ENCODE measurements at regions not wholly inside any gene's neighbourhood (a gene's known extent, or its start where the extent isn't known, plus 50 kb on each side); places are given as distances from the start of the nearest gene placed in this dataset.
"Not testable (repeated sequence)": the region's sequence is repeated elsewhere in the genome, so short reads cannot be mapped to it uniquely, and the experiment has no call there.

DNA sequence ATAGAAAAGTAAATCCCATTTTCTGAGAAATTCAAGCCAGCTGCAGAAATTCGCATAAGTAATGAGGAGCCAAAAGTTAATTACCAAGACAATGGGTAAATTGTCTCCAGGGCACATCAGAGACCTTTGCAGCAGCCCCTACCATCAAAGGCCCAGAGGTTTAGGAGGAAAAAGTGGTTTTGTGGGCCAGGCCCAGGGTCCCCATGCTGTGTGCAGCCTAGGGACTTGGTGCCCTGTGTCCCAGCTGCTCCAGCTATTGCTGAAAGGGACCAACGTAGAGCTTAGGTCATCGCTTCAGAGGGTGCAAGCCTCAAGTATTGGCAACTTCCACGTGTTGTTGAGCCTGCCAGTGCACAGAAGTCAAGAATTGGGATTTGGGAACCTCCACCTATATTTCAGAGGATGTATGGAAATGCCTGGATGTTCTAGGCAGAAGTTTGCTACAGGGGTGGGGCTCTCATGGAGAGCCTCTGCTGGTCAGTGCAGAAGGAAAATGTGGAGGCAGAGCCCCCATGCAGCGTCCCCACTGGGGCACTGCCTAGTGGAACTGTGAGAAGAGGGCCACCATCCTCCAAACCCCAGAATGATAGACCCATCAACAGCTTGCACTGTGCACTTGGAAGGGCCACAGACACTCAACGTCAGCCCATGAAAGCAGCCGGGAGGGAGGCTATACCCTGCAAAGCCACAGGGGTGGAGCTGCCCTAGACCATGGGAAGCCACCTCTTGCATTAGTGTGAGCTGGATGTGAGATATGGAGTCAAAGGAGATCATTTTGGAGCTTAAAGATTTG, 731.3 kb upstream of the GRAMD2B start:
- H3K36me3 Mint-ChIP-seq, CTCF ChIA-PET, DNase-seq, H3K27me3 Mint-ChIP-seq, H3K27ac Mint-ChIP-seq, H3K4me1 Mint-ChIP-seq, H3K4me3 Mint-ChIP-seq: not testable (repeated sequence)
- peaks cover 11% of the 10 kb centered on the region for H3K9me3 Mint-ChIP-seq

- Mint-ChIP-seq H3K27me3 (no peaks in the 10 kb centered on the region), H3K9me3 (peaks cover 8% of the 10 kb centered on the region), H3K4me1 (no peaks in the 10 kb centered on the region), H3K36me3 (no peaks in the 10 kb centered on the region), H3K27ac (no peak overlapping the region), H3K4me3 (no peak overlapping the region)
- CTCF ChIA-PET: no interaction called here
- no peak for DNase-seq
These were observed 727.1 kb upstream of the GRAMD2B start for GRCh38 chr5:125695996-125696655.

DNA sequence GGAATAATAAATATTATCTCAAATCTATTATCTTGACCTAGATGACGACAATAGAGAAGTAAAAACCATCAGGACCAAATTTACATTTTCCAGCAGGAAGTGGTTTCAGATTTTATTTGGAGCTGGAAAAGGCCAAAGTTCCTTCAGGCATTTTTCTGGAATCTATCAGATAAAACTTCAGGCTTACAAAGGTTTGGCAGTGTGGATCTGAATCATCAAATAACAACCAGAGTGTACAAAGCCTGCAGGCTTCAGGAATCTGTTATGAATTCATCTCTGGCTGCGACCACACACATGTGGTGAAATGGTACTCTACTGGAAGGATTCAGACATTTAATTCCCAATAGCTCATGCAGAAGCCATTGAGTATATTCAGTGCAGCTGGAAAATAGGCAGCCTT, 726.4 kb upstream of the GRAMD2B start:
- CTCF ChIA-PET: no interaction called here
- Mint-ChIP-seq H3K4me3 (no peak overlapping the region), H3K36me3 (no peaks in the 10 kb centered on the region), H3K27me3 (no peaks in the 10 kb centered on the region), H3K4me1 (no peaks in the 10 kb centered on the region), H3K9me3 (peaks cover 3% of the 10 kb centered on the region), H3K27ac (no peak overlapping the region)
- DNase-seq: no peak

GRCh38 chr5:125698420-125698819, 724.8 kb upstream of the GRAMD2B start:
- H3K4me1 Mint-ChIP-seq: no peaks in the 10 kb centered on the region
- CTCF ChIA-PET: no interaction called here
- no peak overlapping the region for H3K27ac Mint-ChIP-seq
- H3K4me3 Mint-ChIP-seq: no peak overlapping the region
- H3K36me3 Mint-ChIP-seq: no peaks in the 10 kb centered on the region
- H3K27me3 Mint-ChIP-seq: no peaks in the 10 kb centered on the region
- peaks cover 3% of the 10 kb centered on the region for H3K9me3 Mint-ChIP-seq
- DNase-seq: no peak

GRCh38 chr5:125699860-125700259, 723.3 kb upstream of the GRAMD2B start:
- H3K27ac Mint-ChIP-seq: no peak overlapping the region
- no peaks in the 10 kb centered on the region for H3K36me3 Mint-ChIP-seq
- no peak for DNase-seq
- no peaks in the 10 kb centered on the region for H3K9me3 Mint-ChIP-seq
- no peaks in the 10 kb centered on the region for H3K4me1 Mint-ChIP-seq
- H3K27me3 Mint-ChIP-seq: no peaks in the 10 kb centered on the region
- CTCF ChIA-PET: no interaction called here
- no peak overlapping the region for H3K4me3 Mint-ChIP-seq

DNA sequence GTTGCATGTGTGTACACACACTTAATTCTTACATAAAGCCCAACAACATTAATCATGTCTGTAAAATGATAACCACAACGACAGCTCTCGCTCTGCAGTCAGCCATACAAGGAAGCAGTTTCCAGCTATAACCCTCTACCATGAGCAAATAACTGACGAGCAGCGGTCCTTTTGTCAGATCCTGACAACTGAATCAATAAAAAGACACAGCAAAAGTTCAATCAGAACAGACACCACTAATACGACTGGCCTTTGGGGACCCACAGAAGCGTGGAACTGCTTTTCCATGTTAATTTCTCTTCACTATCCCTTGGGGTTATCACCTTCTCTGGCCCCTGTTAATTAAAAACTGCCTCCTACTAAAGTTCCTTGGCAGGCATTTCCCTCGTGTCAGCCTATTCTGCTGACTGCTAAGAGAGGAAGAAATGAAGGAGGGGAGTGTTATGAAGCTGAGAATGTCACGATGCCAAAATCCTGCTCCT, 722.8 kb upstream of the GRAMD2B start:
- Mint-ChIP-seq H3K4me1 (no peaks in the 10 kb centered on the region), H3K36me3 (no peaks in the 10 kb centered on the region), H3K27me3 (no peaks in the 10 kb centered on the region), H3K4me3 (no peak overlapping the region), H3K9me3 (no peaks in the 10 kb centered on the region), H3K27ac (no peak overlapping the region)
- CTCF ChIA-PET: no interaction called here
- DNase-seq: no peak

- Mint-ChIP-seq H3K9me3 (no peaks in the 10 kb centered on the region), H3K4me1 (no peaks in the 10 kb centered on the region), H3K27me3 (no peaks in the 10 kb centered on the region), H3K36me3 (no peaks in the 10 kb centered on the region), H3K4me3 (no peak overlapping the region), H3K27ac (no peak overlapping the region)
- CTCF ChIA-PET: no interaction called here
- DNase-seq: no peak
These were observed 719.6 kb upstream of the GRAMD2B start for GRCh38 chr5:125703616-125704015.

DNA sequence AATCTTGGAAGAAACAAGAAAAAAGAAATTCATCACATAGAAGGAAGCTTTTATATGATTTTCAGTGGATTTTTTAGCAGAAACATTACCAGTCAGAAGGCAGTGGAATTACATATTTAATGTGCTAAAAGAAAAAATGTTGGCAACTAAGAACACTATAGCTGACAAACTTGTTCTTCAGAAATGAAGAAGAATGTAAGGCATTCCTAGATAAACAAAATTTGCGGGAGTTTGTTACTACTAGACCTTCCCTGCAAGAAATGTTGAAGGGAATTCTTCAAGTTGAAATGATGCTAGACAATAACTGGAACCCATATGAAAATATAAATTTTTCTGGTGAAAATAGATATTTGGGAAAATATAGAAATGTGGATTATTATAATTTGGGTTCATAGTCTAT, 718.3 kb upstream of the GRAMD2B start:
- no peaks in the 10 kb centered on the region for H3K27me3 Mint-ChIP-seq
- H3K36me3 Mint-ChIP-seq: no peaks in the 10 kb centered on the region
- H3K27ac Mint-ChIP-seq: no peak overlapping the region
- DNase-seq: no peak
- no peaks in the 10 kb centered on the region for H3K9me3 Mint-ChIP-seq
- CTCF ChIA-PET: no interaction called here
- no peak overlapping the region for H3K4me3 Mint-ChIP-seq
- H3K4me1 Mint-ChIP-seq: no peaks in the 10 kb centered on the region

DNA sequence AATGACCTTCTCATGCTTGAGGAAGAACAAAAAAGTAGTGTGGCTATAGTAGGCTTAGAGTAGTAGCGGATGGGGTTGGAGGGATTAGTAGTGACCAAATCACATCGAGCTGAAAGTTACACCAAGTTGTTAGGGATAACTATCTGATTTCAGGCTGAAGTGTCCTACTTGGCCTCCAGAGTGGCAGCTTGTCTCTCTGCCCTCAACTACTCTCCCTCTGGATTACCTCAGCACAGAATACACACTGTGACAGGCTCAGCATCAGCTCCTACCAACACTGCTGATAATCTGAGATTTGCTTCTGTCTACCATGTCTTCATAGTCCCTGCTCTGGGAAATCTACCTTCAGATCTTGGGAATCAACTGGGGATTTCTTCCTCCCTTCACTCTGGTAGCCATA, 714.6 kb upstream of the GRAMD2B start:
- DNase-seq: no peak
- no peaks in the 10 kb centered on the region for H3K9me3 Mint-ChIP-seq
- no peak overlapping the region for H3K4me3 Mint-ChIP-seq
- no peaks in the 10 kb centered on the region for H3K36me3 Mint-ChIP-seq
- no peaks in the 10 kb centered on the region for H3K27me3 Mint-ChIP-seq
- H3K4me1 Mint-ChIP-seq: no peaks in the 10 kb centered on the region
- no peak overlapping the region for H3K27ac Mint-ChIP-seq
- CTCF ChIA-PET: no interaction called here

DNA sequence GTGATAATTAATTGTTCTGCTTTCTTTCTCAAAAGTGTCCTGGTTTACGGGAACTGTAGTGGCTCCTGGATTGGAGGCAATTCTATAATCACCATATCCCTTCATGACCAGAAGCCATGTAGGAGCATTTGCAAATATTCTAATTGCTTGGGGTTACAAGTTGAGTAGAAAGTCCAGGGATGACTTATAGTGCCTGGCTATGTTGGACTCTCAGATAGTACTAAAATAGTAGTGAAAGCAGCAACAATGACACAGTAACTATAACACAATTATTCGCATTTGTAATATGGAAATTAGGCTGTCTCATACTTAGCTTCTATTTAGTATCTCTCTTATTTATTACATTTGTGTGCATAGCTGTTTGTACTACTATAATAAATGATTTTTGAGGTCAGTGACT, 712.5 kb upstream of the GRAMD2B start:
- CTCF ChIA-PET: no interaction called here
- Mint-ChIP-seq H3K4me3 (no peak overlapping the region), H3K4me1 (no peaks in the 10 kb centered on the region), H3K36me3 (no peaks in the 10 kb centered on the region), H3K27ac (no peak overlapping the region), H3K9me3 (no peaks in the 10 kb centered on the region), H3K27me3 (no peaks in the 10 kb centered on the region)
- no peak for DNase-seq

GRCh38 chr5:125712397-125712796, 710.8 kb upstream of the GRAMD2B start:
- no peak overlapping the region for H3K27ac Mint-ChIP-seq
- no peaks in the 10 kb centered on the region for H3K9me3 Mint-ChIP-seq
- H3K36me3 Mint-ChIP-seq: no peaks in the 10 kb centered on the region
- H3K4me1 Mint-ChIP-seq: no peaks in the 10 kb centered on the region
- CTCF ChIA-PET: no interaction called here
- H3K4me3 Mint-ChIP-seq: no peak overlapping the region
- no peaks in the 10 kb centered on the region for H3K27me3 Mint-ChIP-seq
- no peak for DNase-seq

GRCh38 chr5:125713109-125713805, 710.0 kb upstream of the GRAMD2B start:
- no peaks in the 10 kb centered on the region for H3K27me3 Mint-ChIP-seq
- no peaks in the 10 kb centered on the region for H3K36me3 Mint-ChIP-seq
- no peak overlapping the region for H3K27ac Mint-ChIP-seq
- DNase-seq: no peak
- CTCF ChIA-PET: no interaction called here
- H3K9me3 Mint-ChIP-seq: no peaks in the 10 kb centered on the region
- H3K4me3 Mint-ChIP-seq: no peak overlapping the region
- H3K4me1 Mint-ChIP-seq: no peaks in the 10 kb centered on the region

DNA sequence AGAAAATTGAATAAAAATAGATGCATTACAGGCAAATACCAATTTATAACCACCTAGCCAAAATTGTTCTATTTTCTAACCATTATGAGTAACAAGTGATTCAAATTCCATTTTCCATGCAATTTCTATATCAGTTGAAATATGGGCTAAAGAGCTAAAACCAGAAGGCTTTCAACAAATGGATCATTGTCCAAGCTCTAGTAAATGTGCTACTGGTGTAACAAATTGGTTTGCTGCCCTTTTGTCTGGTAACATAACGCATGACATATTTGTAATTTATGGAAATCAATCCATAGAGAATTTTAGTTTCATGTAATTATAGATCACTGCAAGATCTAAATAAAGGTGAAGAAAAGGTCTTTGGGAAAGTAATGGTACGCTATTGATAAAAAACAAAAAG, 708.0 kb upstream of the GRAMD2B start:
- no peaks in the 10 kb centered on the region for H3K9me3 Mint-ChIP-seq
- H3K36me3 Mint-ChIP-seq: no peaks in the 10 kb centered on the region
- CTCF ChIA-PET: no interaction called here
- no peak overlapping the region for H3K4me3 Mint-ChIP-seq
- no peak for DNase-seq
- H3K27ac Mint-ChIP-seq: no peak overlapping the region
- H3K4me1 Mint-ChIP-seq: no peaks in the 10 kb centered on the region
- no peaks in the 10 kb centered on the region for H3K27me3 Mint-ChIP-seq

DNA sequence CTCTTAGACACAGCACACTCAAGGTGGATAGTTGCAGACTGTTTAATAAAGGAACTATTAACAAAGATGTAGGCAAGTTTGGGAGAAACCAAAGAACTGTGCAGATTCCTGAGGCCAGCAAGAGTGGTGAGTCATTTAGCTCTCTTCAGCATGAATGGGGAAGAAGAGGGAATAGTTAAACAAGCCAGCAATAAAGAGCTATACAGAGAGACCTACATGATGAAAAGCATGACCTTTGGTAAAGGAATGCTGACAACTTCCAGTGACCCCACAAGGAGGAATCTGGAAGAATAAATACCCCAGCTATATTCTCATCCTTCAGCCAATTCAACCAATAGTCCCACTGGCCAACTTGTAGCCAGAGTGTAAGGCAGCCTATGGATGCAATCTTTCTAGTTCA, 706.0 kb upstream of the GRAMD2B start:
- Mint-ChIP-seq H3K36me3 (no peaks in the 10 kb centered on the region), H3K4me1 (no peaks in the 10 kb centered on the region), H3K4me3 (no peak overlapping the region), H3K9me3 (peaks cover 2% of the 10 kb centered on the region), H3K27ac (no peak overlapping the region), H3K27me3 (no peaks in the 10 kb centered on the region)
- CTCF ChIA-PET: no interaction called here
- no peak for DNase-seq
